HG03175 (cell line): ENCODE measurements at regions not wholly inside any gene's neighbourhood (a gene's known extent, or its start where the extent isn't known, plus 50 kb on each side); places are given as distances from the start of the nearest gene placed in this dataset.

Experiments used
- ATAC-seq: cut with Tn5 transposase; IDR thresholded peaks from one replicate; pipeline ENCODE4 v1.9.1; 2021; ENCODE audit warnings: mild to moderate bottlenecking, moderate library complexity; ENCODE audit not compliant: unreplicated experiment

DNA sequence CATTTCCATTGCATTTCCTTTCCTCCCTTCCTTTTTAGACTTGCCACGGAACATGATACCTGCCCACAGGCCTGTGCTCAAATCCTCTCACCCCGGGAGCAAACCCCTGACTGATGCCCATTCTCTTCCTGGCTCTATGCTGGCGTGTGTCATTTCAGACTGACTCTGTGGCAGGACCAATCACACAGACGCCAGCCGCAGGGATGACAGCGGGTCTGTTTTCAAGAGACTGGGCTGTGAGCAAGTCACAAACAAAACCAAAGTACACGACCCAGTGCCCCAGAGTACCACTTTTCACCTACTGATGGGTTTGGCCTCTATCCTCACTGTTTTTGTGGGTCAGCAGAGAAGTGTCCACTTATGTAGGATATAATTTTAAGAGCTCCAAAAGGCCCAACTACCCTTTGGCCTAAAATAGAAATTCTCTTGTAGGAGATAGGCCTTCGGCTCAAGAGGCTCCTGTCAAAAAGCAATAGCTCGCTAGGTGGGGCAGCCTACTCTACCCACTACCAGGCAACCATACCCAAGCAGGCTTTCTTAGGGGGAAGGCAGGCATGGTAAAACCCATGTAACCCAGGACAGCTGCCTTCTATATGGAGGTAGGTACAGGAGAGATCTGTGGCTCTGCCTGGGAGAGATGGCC, 215.7 kb downstream of the CDC5L start:
- no peak for ATAC-seq

DNA sequence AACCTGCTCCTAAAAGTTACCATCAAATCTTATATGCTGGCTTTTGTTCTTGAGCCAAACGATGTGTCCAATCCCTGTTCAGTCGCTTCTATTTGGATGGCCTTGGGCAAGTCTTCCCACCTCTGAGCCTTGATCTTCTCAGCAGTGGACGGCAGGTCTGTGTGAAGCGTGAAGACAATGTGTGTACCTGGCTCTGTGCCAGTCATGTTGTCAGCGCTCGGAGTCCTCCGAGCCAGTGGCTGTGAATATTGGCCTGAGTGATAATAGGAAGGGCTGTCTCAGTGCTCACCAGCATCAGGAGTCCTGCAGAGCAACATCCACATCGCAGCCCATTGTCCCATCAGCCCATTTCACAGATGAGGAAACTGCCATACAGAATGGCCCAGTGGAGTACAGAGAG, 219.0 kb downstream of the CDC5L start:
- no peak for ATAC-seq

DNA sequence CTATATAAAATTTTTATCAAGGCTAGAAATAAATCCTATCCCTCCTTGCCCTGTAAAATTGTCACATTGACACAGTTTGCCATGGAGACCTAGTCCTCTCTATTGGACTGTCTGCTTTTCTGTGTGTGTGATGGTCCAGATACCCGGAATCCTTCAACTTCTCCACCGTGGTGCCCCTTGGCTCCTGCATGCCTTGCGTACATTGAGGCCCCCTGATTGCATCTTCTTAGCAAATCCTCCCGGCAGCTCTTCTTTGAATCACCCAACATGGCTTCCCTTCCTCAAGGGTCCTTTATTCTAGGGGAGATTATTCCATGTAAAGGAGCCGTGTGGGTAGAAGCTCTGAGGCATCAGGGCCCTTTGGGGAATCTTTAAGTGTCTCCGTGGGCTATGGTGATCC, 219.5 kb downstream of the CDC5L start:
- ATAC-seq = no peak

GRCh38 chr6:44608175-44608574, 220.7 kb downstream of the CDC5L start:
- ATAC-seq = no peak

DNA sequence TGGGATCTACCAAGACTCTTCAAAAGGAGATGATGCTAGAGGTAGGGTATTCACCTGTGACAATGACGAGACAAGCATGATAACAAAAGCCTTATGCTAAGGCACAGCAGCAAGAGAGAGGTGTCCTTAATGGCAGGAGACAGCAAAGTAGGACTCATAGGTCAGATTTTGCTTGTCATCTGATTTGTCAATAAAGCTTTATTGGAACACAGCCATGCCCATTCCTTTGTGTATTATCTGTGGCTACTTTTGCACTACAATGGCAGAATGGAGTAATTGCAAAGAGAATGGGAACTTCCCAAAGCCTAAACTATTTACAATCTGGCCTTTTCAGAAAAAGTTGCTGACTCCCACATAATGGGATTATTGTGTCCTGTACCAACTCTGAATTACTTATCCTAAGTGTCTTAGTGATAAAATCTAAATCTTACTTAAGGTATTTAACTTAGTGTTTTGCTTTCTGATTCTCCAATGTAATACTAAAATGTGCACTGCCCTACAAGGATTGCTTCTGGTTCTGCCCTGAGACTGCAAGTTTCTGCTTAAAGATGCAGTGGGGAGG, 221.6 kb downstream of the CDC5L start:
- ATAC-seq = no peak

DNA sequence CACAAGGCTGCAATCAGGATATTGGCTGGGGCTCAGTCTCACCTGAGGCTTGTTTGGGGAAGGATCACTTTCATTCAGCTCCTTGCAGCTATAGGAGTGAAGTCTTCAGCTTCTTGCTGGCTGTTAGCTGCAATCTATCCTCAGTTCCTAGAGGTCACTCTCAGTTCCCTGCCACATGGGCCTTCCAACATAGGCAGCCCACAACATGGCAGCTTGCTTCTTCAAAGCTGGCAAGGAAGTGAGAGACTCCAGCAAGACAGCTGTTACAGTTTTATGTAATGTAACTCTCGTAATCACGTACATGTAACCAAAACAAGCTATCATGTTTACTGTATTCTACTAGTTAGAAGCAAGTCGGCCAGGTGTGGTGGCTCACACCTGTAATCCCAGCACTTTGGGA, 226.9 kb downstream of the CDC5L start:
- ATAC-seq = no peak

GRCh38 chr6:44615621-44616020, 228.1 kb downstream of the CDC5L start:
- no peak for ATAC-seq

DNA sequence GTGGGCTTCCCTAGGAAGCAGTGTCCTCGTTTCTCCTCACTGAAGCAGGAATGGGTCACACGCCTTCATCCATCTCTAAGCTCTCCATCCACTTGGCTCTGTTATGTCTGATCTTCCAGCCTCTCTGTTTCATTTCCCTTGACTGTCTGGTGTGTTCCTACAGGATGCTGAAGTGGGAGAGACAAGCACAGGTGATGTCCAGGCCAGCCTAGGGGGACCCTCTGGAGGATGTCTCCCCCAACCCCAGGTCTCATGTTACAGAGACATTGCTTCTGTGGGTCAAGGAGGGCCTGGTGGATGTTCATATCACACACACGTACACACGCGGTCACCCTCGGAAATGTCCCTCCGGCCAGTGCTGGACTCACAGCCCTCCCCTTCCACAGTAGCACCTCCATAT, 229.9 kb downstream of the CDC5L start:
- no peak for ATAC-seq

DNA sequence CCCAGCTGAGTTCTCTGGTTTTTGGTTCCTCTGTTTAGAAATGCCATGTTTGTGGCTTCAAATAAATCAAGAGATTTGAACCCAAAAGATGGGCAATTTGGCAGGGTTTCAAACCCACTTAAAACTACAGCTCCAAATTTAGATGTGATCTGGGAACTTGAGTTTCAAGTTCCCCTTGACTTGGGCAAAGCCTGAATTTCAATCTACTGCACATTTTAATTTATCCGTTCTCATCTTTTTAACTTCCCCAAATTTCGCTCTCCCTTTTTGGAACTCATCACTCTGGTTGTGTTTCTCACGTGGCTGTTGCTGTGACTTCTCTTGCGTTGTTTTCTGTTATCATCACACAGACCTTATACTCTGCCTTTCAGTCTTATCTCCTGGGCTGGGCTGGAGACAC, 230.9 kb downstream of the CDC5L start:
- no peak for ATAC-seq

DNA sequence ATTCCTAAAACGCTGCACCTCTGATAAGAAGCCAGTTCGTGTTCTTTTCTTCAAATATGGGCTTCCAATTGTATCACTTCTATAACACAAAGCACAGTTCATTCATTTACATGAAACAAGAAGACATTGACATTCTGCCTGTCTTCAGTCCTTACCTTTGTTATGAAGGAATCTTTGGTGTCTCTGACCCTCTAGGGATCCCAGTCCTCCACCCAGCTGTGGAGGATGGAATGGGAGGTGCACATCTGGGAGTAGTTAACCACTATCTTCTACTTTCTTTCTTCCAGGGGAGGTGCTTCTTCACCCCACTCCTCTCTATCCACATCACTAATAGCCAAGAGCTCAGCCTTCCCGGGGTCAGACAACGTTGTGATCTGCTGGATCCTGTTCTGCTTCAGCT, 233.4 kb downstream of the CDC5L start:
- ATAC-seq = no peak

- no peak for ATAC-seq
These were observed 234.3 kb downstream of the CDC5L start for GRCh38 chr6:44621846-44622245.

DNA sequence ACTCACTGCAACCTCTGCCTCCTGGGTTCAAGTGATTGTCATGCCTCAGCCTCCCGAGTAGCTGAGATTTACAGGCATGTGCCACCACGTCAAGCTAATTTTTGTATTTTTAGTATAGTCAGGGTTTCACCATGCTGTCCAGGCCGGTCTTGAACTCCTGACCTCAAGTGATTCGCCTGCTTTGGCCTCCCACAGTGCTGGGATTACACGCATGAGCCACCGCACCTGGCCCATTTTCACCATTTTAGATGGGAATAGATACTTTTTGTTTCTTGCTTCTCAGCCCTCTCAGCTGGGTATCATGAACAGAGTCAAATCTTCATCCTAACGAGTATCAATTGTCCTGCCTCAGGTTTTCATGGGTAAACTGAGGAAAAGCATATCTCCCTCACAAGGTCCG, 235.0 kb downstream of the CDC5L start:
- no peak for ATAC-seq

- ATAC-seq = no peak
These were observed 235.4 kb downstream of the CDC5L start for GRCh38 chr6:44622956-44623355.

- no peak for ATAC-seq
These were observed 236.7 kb downstream of the CDC5L start for GRCh38 chr6:44624226-44624625.

DNA sequence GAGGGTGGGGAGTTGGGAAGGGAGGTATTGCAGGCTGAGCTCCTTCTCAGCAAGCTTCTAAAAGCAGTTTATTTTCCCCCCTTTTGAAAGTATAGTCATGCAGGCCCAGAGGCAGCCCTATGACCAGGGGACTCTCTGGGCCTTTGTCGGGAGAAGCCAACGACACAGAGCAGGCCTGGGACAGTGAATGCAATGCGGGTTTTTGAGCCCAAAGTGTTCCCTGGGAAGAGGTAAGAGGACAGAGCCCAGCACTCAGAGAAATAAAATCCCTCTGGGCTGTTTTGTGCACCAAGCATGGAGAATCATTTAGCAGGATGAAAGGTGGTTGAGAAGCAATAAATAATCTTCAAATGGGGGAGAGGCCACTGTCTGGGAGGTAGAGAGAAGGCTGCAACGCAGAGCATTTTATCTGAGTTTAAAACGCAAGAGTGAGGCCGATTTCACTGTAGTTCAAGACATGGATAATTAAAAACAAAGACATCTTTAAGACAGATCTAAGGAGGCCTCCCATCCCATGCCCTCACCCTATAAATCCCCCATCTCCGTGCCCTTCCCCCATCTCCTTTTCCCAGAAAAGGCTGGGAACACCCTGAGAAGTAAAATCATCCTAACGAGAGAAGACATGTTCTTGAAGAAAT, 237.5 kb downstream of the CDC5L start:
- ATAC-seq = no peak

GRCh38 chr6:44625996-44626395, 238.5 kb downstream of the CDC5L start:
- no peak for ATAC-seq

GRCh38 chr6:44626616-44627015, 239.1 kb downstream of the CDC5L start:
- ATAC-seq = no peak

GRCh38 chr6:44627091-44627882, 239.8 kb downstream of the CDC5L start:
- no peak for ATAC-seq

- ATAC-seq = no peak
These were observed 240.4 kb downstream of the CDC5L start for GRCh38 chr6:44627883-44628271.

GRCh38 chr6:44628347-44628746, 240.8 kb downstream of the CDC5L start:
- ATAC-seq = no peak

DNA sequence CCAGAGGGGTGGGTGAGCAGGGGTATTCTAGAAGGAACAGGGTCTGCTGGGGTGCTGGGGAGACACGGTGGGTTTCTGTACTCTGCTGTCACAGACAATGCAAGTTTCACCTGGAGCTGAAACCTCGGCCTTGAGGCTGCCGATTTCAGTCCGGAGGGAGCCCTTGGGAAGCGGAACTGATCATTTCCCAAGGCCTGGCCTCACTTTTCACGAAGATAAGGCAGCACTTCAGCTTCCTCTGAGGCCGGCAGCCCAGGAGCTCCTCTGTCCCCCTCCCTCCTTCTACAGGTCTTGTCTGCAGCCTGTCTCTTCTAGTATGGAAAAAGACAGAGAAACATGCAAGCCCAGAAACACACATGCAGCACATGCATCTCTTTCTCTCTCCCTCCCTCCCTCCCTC, 242.1 kb downstream of the CDC5L start:
- ATAC-seq = no peak
